Breast epithelium (tissue), 3 donors: ENCODE measurements at regions not wholly inside any gene's neighbourhood (a gene's known extent, or its start where the extent isn't known, plus 50 kb on each side); places are given as distances from the start of the nearest gene placed in this dataset.

Source experiments
- CTCF ChIP-seq, 3 donors: fragments of 450-650 bp; IDR thresholded peaks; one replicate each; pipeline ENCODE4 v1.5.1; 2016 to 2017; ENCODE audit warnings: antibody characterized with exemption in 3 of 3, mild to moderate bottlenecking in 3 of 3, moderate library complexity in 3 of 3
- POLR2A ChIP-seq: fragments of 450-650 bp; IDR thresholded peaks from one replicate; pipeline ENCODE4 v1.6.1; 2016; ENCODE audit warnings: antibody characterized with exemption, mild to moderate bottlenecking, moderate library complexity
- POLR2AphosphoS5 ChIP-seq, 3 donors: sonication (generic); formaldehyde crosslinking; IDR thresholded peaks; one replicate each; pipeline ENCODE4 v1.6.1; 2017; ENCODE audit warnings: antibody characterized with exemption in 3 of 3

GRCh38 chr3:30551266-30551665 is 55.1 kb upstream of the TGFBR2 start:
- TF ChIP-seq CTCF (IDR thresholded peaks at IDR 0.05): no peak
- no peak for TF ChIP-seq POLR2A
- TF ChIP-seq POLR2AphosphoS5 (IDR thresholded peaks at IDR 0.05): no peak
